HG03175 (cell line): ENCODE measurements at regions not wholly inside any gene's neighbourhood (a gene's known extent, or its start where the extent isn't known, plus 50 kb on each side); places are given as distances from the start of the nearest gene placed in this dataset.
"Not testable (repeated sequence)": the region's sequence is repeated elsewhere in the genome, so short reads cannot be mapped to it uniquely, and the experiment has no call there.

Experiments used
- ATAC-seq: cut with Tn5 transposase; IDR thresholded peaks from one replicate; pipeline ENCODE4 v1.9.1; 2021; ENCODE audit warnings: mild to moderate bottlenecking, moderate library complexity; ENCODE audit not compliant: unreplicated experiment

- ATAC-seq, result no peak
Observed at GRCh38 chr14:85333841-85334240, 196.1 kb upstream of the FLRT2 start.

- no peak for ATAC-seq
Observed at GRCh38 chr14:85334316-85334715, 195.6 kb upstream of the FLRT2 start.

- ATAC-seq, result no peak
Observed at GRCh38 chr14:85336257-85336656, 193.7 kb upstream of the FLRT2 start.

GRCh38 chr14:85336817-85337216, 193.1 kb upstream of the FLRT2 start:
- no peak for ATAC-seq

- no peak for ATAC-seq
Observed at GRCh38 chr14:85338895-85339294, 191.0 kb upstream of the FLRT2 start.

GRCh38 chr14:85342858-85343607, 186.9 kb upstream of the FLRT2 start:
- ATAC-seq, result no peak

GRCh38 chr14:85344171-85344570, 185.8 kb upstream of the FLRT2 start:
- no peak for ATAC-seq

GRCh38 chr14:85344847-85345570, 184.9 kb upstream of the FLRT2 start:
- no peak for ATAC-seq

GRCh38 chr14:85350667-85351066, 179.3 kb upstream of the FLRT2 start:
- no peak for ATAC-seq

GRCh38 chr14:85352588-85352987, 177.4 kb upstream of the FLRT2 start:
- not testable (repeated sequence) for ATAC-seq

- ATAC-seq, result no peak
Observed at GRCh38 chr14:85357120-85357519, 172.8 kb upstream of the FLRT2 start.

- ATAC-seq, result no peak
Observed at GRCh38 chr14:85358136-85358785, 171.7 kb upstream of the FLRT2 start.

- no peak for ATAC-seq
Observed at GRCh38 chr14:85359505-85359904, 170.4 kb upstream of the FLRT2 start.

- ATAC-seq, result no peak
Observed at GRCh38 chr14:85363358-85363757, 166.6 kb upstream of the FLRT2 start.

- ATAC-seq, result no peak
Observed at GRCh38 chr14:85366226-85366625, 163.7 kb upstream of the FLRT2 start.

- no peak for ATAC-seq
Observed at GRCh38 chr14:85380881-85381280, 149.1 kb upstream of the FLRT2 start.

GRCh38 chr14:85382341-85382740, 147.6 kb upstream of the FLRT2 start:
- no peak for ATAC-seq

GRCh38 chr14:85387181-85387580, 142.8 kb upstream of the FLRT2 start:
- ATAC-seq, result no peak

- no peak for ATAC-seq
Observed at GRCh38 chr14:85390236-85390635, 139.7 kb upstream of the FLRT2 start.

GRCh38 chr14:85391455-85391854, 138.5 kb upstream of the FLRT2 start:
- ATAC-seq, result no peak

- ATAC-seq, result no peak
Observed at GRCh38 chr14:85391892-85392291, 138.1 kb upstream of the FLRT2 start.

- no peak for ATAC-seq
Observed at GRCh38 chr14:85399186-85399585, 130.8 kb upstream of the FLRT2 start.
